ENCODE measurements at regions not wholly inside any gene's neighbourhood (a gene's known extent, or its start where the extent isn't known, plus 50 kb on each side); places are given as distances from the start of the nearest gene placed in this dataset.

DNA sequence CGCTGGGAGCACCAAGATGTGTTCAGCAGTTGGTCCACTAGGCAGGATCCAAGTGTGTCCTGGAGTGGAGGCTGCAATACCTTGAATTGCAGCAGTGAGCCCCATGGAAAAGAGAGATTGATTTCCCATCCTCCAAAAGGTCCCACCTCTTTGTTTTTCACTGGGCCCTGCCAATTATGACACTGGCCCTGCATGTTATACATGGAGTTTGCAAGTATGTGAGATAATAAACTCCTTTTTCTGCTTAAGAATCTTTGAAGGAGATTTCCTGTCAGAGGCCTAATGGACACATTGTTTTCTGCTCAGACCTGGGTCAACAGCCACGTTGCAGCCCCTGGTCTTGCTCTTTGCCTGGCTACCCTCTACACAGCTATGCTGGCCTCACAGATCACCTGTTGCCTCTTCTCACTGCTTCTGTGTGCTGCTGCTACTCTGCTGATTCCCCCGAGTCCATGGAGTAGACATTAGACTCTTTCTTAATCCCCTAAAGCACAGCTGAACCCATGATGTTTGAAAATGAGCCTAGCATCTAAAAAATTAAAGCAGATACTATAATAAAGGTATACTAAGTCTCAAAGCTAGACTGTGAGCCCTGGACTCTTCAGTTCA, 341.9 kb upstream of the CDH11 start:
- DNase-seq (ENCODE audit: low read depth), result no peak
- TF ChIP-seq, protein P1, sequence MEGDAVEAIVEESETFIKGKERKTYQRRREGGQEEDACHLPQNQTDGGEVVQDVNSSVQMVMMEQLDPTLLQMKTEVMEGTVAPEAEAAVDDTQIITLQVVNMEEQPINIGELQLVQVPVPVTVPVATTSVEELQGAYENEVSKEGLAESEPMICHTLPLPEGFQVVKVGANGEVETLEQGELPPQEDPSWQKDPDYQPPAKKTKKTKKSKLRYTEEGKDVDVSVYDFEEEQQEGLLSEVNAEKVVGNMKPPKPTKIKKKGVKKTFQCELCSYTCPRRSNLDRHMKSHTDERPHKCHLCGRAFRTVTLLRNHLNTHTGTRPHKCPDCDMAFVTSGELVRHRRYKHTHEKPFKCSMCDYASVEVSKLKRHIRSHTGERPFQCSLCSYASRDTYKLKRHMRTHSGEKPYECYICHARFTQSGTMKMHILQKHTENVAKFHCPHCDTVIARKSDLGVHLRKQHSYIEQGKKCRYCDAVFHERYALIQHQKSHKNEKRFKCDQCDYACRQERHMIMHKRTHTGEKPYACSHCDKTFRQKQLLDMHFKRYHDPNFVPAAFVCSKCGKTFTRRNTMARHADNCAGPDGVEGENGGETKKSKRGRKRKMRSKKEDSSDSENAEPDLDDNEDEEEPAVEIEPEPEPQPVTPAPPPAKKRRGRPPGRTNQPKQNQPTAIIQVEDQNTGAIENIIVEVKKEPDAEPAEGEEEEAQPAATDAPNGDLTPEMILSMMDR (conservative IDR thresholded peaks at IDR 0.05; ENCODE audit: low read depth, low read length), result no peak
- no peak overlapping the region for H3K4me3 ChIP-seq (ENCODE audit: low read depth, low read length)

DNA sequence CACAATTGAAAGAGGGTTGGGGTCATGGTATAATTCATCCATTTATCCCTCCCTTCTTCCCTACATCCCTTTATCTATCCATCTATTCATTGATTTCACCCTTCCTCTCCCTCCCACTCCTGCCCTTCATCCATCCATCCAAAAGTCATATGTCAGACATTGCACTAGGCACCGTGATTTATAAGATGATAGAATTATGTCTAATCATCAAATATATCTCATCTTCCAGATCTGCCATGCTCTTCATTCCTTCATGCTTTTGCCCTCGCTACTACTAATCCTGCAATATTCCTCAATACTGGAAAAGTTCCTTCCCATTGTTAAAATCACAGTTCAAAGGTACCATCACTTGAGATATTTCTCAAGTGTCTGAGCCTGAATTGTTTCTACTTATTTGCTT, 335.2 kb upstream of the CDH11 start:
- TF ChIP-seq, protein P1 (conservative IDR thresholded peaks at IDR 0.05; ENCODE audit: low read depth, low read length), result no peak
- DNase-seq (ENCODE audit: low read depth), result no peak
- no peak overlapping the region for H3K4me3 ChIP-seq (ENCODE audit: low read depth, low read length)

DNA sequence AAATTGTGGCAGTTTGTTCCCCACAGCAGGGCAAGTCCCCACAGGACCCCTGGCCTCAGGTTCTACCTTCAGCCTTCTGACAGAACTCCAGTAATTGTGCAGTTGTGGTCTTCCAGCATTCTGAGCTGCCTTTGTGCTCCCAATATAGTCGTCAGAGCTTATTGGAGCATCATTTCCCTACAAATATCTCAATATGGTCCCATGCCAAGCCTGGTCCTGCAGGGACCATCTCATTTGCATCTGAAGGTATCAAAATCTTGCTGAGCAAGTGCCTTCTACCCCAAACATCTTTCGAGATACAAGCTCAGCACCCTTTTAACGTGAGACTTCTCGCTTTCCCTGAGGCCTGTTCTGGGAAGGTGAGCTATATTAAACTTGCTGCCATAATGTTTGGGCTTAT, 333.9 kb upstream of the CDH11 start:
- DNase-seq (ENCODE audit: low read depth), result no peak
- TF ChIP-seq, protein P1 (conservative IDR thresholded peaks at IDR 0.05; ENCODE audit: low read depth, low read length), result no peak
- H3K4me3 ChIP-seq (ENCODE audit: low read depth, low read length), result no peak overlapping the region

DNA sequence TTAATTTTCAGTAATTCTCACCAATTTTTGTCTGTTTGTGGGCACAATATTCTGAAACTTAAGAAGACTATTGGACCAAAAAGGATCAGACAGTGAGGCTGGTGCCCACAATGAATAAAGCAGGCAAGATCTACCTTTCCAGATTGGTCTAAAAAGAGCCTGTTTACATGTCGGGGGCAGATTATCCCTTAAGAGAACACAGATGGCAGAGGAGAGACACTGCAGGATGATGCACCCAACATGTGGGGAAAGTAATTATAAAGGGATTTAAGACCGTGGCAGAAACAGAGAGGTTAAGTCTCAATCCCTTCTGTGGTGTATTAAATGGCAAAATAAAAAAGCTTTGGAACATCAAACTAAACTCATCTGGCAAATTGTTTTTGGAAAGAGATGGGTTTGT, 331.8 kb upstream of the CDH11 start:
- DNase-seq (ENCODE audit: low read depth), result no peak
- TF ChIP-seq, protein P1 (conservative IDR thresholded peaks at IDR 0.05; ENCODE audit: low read depth, low read length), result no peak
- H3K4me3 ChIP-seq (ENCODE audit: low read depth, low read length), result no peak overlapping the region

DNA sequence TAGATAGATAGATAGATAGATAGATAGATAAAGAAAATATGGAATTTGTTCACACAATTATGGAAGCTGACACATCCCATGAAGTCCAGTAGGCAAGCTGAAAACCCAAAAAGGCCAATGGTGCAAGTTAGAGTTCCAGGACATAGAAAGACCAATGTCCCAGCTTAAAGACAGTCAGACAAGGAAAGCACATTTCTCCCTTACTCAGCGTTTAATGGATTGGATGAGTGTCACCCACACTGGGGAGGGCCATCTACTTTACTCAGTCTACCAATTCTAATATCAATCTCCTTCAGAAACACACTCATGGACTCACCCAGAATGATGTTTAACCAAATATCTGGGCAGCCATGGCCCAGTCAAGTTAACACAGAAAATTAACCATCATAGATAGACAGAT, 327.7 kb upstream of the CDH11 start:
- DNase-seq (ENCODE audit: low read depth), result no peak
- TF ChIP-seq, protein P1 (conservative IDR thresholded peaks at IDR 0.05; ENCODE audit: low read depth, low read length), result no peak
- H3K4me3 ChIP-seq (ENCODE audit: low read depth, low read length), result no peak overlapping the region

DNA sequence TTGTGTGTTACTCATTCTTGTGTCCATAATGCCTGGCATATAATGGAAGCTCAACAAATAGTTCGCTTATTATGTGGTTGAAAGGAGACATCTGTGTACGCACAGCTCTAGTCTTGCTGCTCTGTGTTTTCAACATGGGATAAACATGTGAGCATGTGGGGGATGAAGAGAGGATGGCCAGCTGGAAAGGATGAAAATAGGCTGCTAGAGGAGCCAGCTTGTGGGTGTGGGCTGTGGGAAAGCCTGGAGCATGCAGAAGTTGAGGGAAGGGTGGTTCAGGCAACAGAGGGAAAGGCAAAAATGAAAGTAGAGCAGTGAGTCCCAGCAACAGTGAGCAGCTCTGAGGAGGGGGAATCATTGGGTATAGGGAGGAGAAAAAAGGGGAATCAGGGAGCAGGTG, 324.6 kb upstream of the CDH11 start:
- no peak for DNase-seq (ENCODE audit: low read depth)
- no peak overlapping the region for H3K4me3 ChIP-seq (ENCODE audit: low read depth, low read length)
- TF ChIP-seq, protein P1 (conservative IDR thresholded peaks at IDR 0.05; ENCODE audit: low read depth, low read length), result no peak

All from choroid plexus epithelial cell (primary cell).